ENCODE measurements at regions not wholly inside any gene's neighbourhood (a gene's known extent, or its start where the extent isn't known, plus 50 kb on each side); places are given as distances from the start of the nearest gene placed in this dataset.

DNA sequence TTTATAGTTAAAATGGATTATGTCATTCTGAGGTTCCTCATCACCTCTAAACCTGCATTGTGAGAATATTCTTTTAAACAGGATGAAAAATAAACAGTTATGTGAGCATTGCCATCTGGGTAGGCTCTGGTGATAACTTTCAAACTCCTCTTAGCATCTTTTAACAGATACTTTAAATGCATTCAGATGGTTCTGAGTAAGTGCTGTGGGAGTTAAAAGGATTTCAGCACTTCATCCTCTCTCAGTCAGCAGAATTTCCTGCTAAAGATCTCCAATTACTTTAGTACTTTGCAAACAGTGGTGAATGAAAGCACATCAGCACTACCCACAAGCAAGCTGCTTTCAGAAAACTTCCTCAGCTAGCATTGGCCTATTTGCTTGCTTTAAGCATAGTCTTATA, 59.3 kb upstream of the TMTC1 start:
- DNase-seq, result no peak

GRCh38 chr12:29838768-29839167, 55.0 kb upstream of the TMTC1 start:
- DNase-seq, result no peak
